CD4-positive, alpha-beta memory T cell (primary cell): ENCODE measurements at regions not wholly inside any gene's neighbourhood (a gene's known extent, or its start where the extent isn't known, plus 50 kb on each side); places are given as distances from the start of the nearest gene placed in this dataset.

Experiments
- CTCF ChIA-PET: fragments of 350-600 bp; sonication (Branson Sonifier 250); formaldehyde crosslinking; loops from one replicate; lab custom pipeline; 2021; ENCODE audit warnings: inconsistent platforms; ENCODE audit not compliant: partially characterized antibody; lab: Charles Lee
- POLR2A ChIA-PET: fragments of 350-600 bp; sonication (Branson Sonifier 250); formaldehyde crosslinking; loops from one replicate; lab custom pipeline; 2021; ENCODE audit not compliant: partially characterized antibody; lab: Charles Lee
- DNase-seq, 5 donors: peaks; one replicate each; pipeline versions ENCODE4 v3.0.0 to v3.0.0-alpha.2; 2020 to 2022; ENCODE audit warnings: mixed read lengths in 1 of 5
- H3K27ac ChIP-seq: one replicate; pipeline ENCODE4 v1.7.0; 2013; ENCODE audit warnings: low read depth, low read length
- H3K27me3 ChIP-seq: 2 replicates; pipeline ENCODE4 v1.7.0; 2013; ENCODE audit warnings: mild to moderate bottlenecking, low read length, moderate library complexity; ENCODE audit not compliant: insufficient read depth
- H3K36me3 ChIP-seq: 2 replicates; pipeline ENCODE4 v1.7.0; 2013; ENCODE audit warnings: mild to moderate bottlenecking, low read length, moderate library complexity; ENCODE audit not compliant: insufficient read depth
- H3K4me1 ChIP-seq: 2 replicates; pipeline ENCODE4 v1.7.0; 2013; ENCODE audit warnings: mild to moderate bottlenecking, low read length, moderate library complexity; ENCODE audit not compliant: insufficient read depth
- H3K4me3 ChIP-seq, 2 donors: one replicate each; pipeline ENCODE4 v1.7.0; 2013; ENCODE audit warnings: low read length in 2 of 2, mild to moderate bottlenecking in 1 of 2
- H3K9me3 ChIP-seq, 2 donors: one replicate each; pipeline ENCODE4 v1.7.0; 2013; ENCODE audit warnings: low read length in 2 of 2, control low read depth in 1 of 2; ENCODE audit not compliant: control insufficient read depth in 1 of 2
- H3K27ac Mint-ChIP-seq, 7 donors: one replicate each; pipeline ENCODE4 v1.8.0; 2020 to 2021; ENCODE audit warnings: mixed read lengths in 7 of 7, mild to moderate bottlenecking in 6 of 7, inconsistent platforms in 3 of 7, moderate library complexity in 3 of 7
- H3K27me3 Mint-ChIP-seq, 2 donors: one replicate each; pipeline ENCODE4 v1.8.0; 2020 to 2021; ENCODE audit warnings: mixed read lengths in 2 of 2
- H3K36me3 Mint-ChIP-seq, 2 donors: one replicate each; pipeline ENCODE4 v1.8.0; 2020 to 2021; ENCODE audit warnings: mixed read lengths in 2 of 2, inconsistent platforms in 1 of 2, mild to moderate bottlenecking in 1 of 2
- H3K4me1 Mint-ChIP-seq, 4 donors: one replicate each; pipeline ENCODE4 v1.8.0; 2020 to 2021; ENCODE audit warnings: mixed read lengths in 4 of 4, mild to moderate bottlenecking in 1 of 4
- H3K4me3 Mint-ChIP-seq, 8 donors: one replicate each; pipeline ENCODE4 v1.8.0; 2020 to 2021; ENCODE audit warnings: mixed read lengths in 8 of 8, mild to moderate bottlenecking in 7 of 8, moderate library complexity in 6 of 8, inconsistent platforms in 3 of 8
- H3K9me3 Mint-ChIP-seq, 8 donors: one replicate each; pipeline ENCODE4 v1.8.0; 2020 to 2021; ENCODE audit warnings: mixed read lengths in 8 of 8, mild to moderate bottlenecking in 5 of 8, inconsistent platforms in 3 of 8, moderate library complexity in 1 of 8
- intact Hi-C: fragments of 100-400 bp; cut with micrococcal nuclease; formaldehyde crosslinking; loops from one replicate; pipeline ENCODE4 v1.15.1; 2023

GRCh38 chr15:98071786-98072185, 111.3 kb downstream of the ARRDC4 start:
- Histone ChIP-seq H3K4me1 (no peaks in the 10 kb centered on the region), H3K36me3 (no peaks in the 10 kb centered on the region), H3K9me3 (no peaks in the 10 kb centered on the region), H3K4me3 (no peak overlapping the region), H3K27ac (no peak overlapping the region), H3K27me3 (no peaks in the 10 kb centered on the region)
- CTCF ChIA-PET, result no interaction called here
- intact Hi-C loops, result no loop called here
- Mint-ChIP-seq H3K9me3 (peaks cover 0 to 4% (median 1%) of the 10 kb centered on the region in 8 donors), H3K27ac (no peak overlapping the region), H3K4me1 (no peaks in the 10 kb centered on the region), H3K27me3 (no peaks in the 10 kb centered on the region), H3K36me3 (no peaks in the 10 kb centered on the region), H3K4me3 (no peak overlapping the region)
- POLR2A ChIA-PET, result no interaction called here
- DNase-seq, result no peak

GRCh38 chr15:98075441-98075840, 114.9 kb downstream of the ARRDC4 start:
- CTCF ChIA-PET, result no interaction called here
- POLR2A ChIA-PET, result no interaction called here
- Mint-ChIP-seq H3K4me3 (no peak overlapping the region), H3K4me1 (no peaks in the 10 kb centered on the region), H3K9me3 (peaks cover 0 to 4% (median 0%) of the 10 kb centered on the region in 8 donors), H3K36me3 (no peaks in the 10 kb centered on the region), H3K27me3 (no peaks in the 10 kb centered on the region), H3K27ac (no peak overlapping the region)
- no peak for DNase-seq
- Histone ChIP-seq H3K36me3 (no peaks in the 10 kb centered on the region), H3K4me3 (no peak overlapping the region), H3K9me3 (no peaks in the 10 kb centered on the region), H3K27ac (no peak overlapping the region), H3K4me1 (no peaks in the 10 kb centered on the region), H3K27me3 (no peaks in the 10 kb centered on the region)
- intact Hi-C loops, result no loop called here

GRCh38 chr15:98076021-98076816, 115.7 kb downstream of the ARRDC4 start:
- intact Hi-C loops, result no loop called here
- Histone ChIP-seq H3K27me3 (no peaks in the 10 kb centered on the region), H3K4me1 (no peaks in the 10 kb centered on the region), H3K27ac (no peak overlapping the region), H3K4me3 (no peak overlapping the region), H3K36me3 (no peaks in the 10 kb centered on the region), H3K9me3 (no peaks in the 10 kb centered on the region)
- Mint-ChIP-seq H3K27ac (no peak overlapping the region), H3K36me3 (no peaks in the 10 kb centered on the region), H3K27me3 (no peaks in the 10 kb centered on the region), H3K4me3 (no peak overlapping the region), H3K9me3 (peaks cover 0 to 4% (median 0%) of the 10 kb centered on the region in 8 donors), H3K4me1 (no peaks in the 10 kb centered on the region)
- ChIA-PET POLR2A (no interaction called here), CTCF (no interaction called here)
- DNase-seq, result no peak

GRCh38 chr15:98077186-98077585, 116.7 kb downstream of the ARRDC4 start:
- CTCF ChIA-PET, result interaction anchor here (1.5 kb wide), 1 partner anchor 10 kb away, joined by 3 read pairs; no protein-coding TSS in a partner anchor
- POLR2A ChIA-PET, result no interaction called here
- Mint-ChIP-seq H3K27ac (no peak overlapping the region), H3K4me1 (no peaks in the 10 kb centered on the region), H3K9me3 (peaks cover 0 to 4% (median 0%) of the 10 kb centered on the region in 8 donors), H3K27me3 (no peaks in the 10 kb centered on the region), H3K36me3 (no peaks in the 10 kb centered on the region), H3K4me3 (no peak overlapping the region)
- Histone ChIP-seq H3K36me3 (no peaks in the 10 kb centered on the region), H3K9me3 (no peaks in the 10 kb centered on the region), H3K4me3 (no peak overlapping the region), H3K4me1 (no peaks in the 10 kb centered on the region), H3K27ac (no peak overlapping the region), H3K27me3 (no peaks in the 10 kb centered on the region)
- intact Hi-C loops, result no loop called here
- DNase-seq, result no peak

GRCh38 chr15:98080791-98081190, 120.3 kb downstream of the ARRDC4 start:
- H3K4me3 Mint-ChIP-seq, result no peak overlapping the region
- CTCF ChIA-PET, result interaction anchor here (1.4 kb wide), 1 partner anchor 170 kb away, joined by 5 read pairs; no protein-coding TSS in a partner anchor
- peaks cover 0 to 3% (median 0%) of the 10 kb centered on the region in 8 donors for H3K9me3 Mint-ChIP-seq
- no peak overlapping the region for H3K27ac ChIP-seq
- H3K4me1 ChIP-seq, result no peaks in the 10 kb centered on the region
- H3K4me1 Mint-ChIP-seq, result no peaks in the 10 kb centered on the region
- no peaks in the 10 kb centered on the region for H3K27me3 Mint-ChIP-seq
- H3K9me3 ChIP-seq, result no peaks in the 10 kb centered on the region
- no peaks in the 10 kb centered on the region for H3K36me3 Mint-ChIP-seq
- no peaks in the 10 kb centered on the region for H3K27me3 ChIP-seq
- DNase-seq, result no peak
- POLR2A ChIA-PET, result no interaction called here
- H3K27ac Mint-ChIP-seq, result no peak overlapping the region
- no peak overlapping the region for H3K4me3 ChIP-seq
- intact Hi-C loops, result no loop called here
- H3K36me3 ChIP-seq, result no peaks in the 10 kb centered on the region

GRCh38 chr15:98083203-98083910, 122.9 kb downstream of the ARRDC4 start:
- no peak for DNase-seq
- ChIA-PET CTCF (interaction anchor here (1.2 to 1.6 kb wide), 2 partner anchors 95 to 184 kb away, joined by 4 to 7 read pairs; no protein-coding TSS in a partner anchor), POLR2A (no interaction called here)
- H3K9me3 ChIP-seq, result no peaks in the 10 kb centered on the region
- H3K27me3 Mint-ChIP-seq, result no peaks in the 10 kb centered on the region
- H3K4me1 ChIP-seq, result no peaks in the 10 kb centered on the region
- peaks cover 0 to 8% (median 5%) of the 10 kb centered on the region in 8 donors for H3K9me3 Mint-ChIP-seq
- H3K4me3 ChIP-seq, result no peak overlapping the region
- intact Hi-C loops, result no loop called here
- no peaks in the 10 kb centered on the region for H3K27me3 ChIP-seq
- no peak overlapping the region for H3K27ac ChIP-seq
- no peaks in the 10 kb centered on the region for H3K36me3 ChIP-seq
- no peak overlapping the region for H3K4me3 Mint-ChIP-seq
- H3K36me3 Mint-ChIP-seq, result no peaks in the 10 kb centered on the region
- H3K27ac Mint-ChIP-seq, result no peak overlapping the region
- no peaks in the 10 kb centered on the region for H3K4me1 Mint-ChIP-seq

- Mint-ChIP-seq H3K9me3 (peaks cover 0 to 10% (median 5%) of the 10 kb centered on the region in 8 donors), H3K27me3 (no peaks in the 10 kb centered on the region), H3K27ac (peak overlapping the region in 1 of 7 donors; percentile 1), H3K4me1 (no peaks in the 10 kb centered on the region), H3K4me3 (no peak overlapping the region), H3K36me3 (no peaks in the 10 kb centered on the region)
- peak in 4 of 5 donors; percentile 15 to 33 (median 21) for DNase-seq
- intact Hi-C loops, result no loop called here
- Histone ChIP-seq H3K9me3 (no peaks in the 10 kb centered on the region), H3K27me3 (no peaks in the 10 kb centered on the region), H3K4me3 (no peak overlapping the region), H3K4me1 (no peaks in the 10 kb centered on the region), H3K36me3 (no peaks in the 10 kb centered on the region), H3K27ac (no peak overlapping the region)
- POLR2A ChIA-PET, result no interaction called here
- CTCF ChIA-PET, result interaction anchor here (1.0 to 2.4 kb wide), 3 partner anchors 174 to 189 kb away, joined by 3 to 18 read pairs (median 4); no protein-coding TSS in a partner anchor
These were observed 124.6 kb downstream of the ARRDC4 start for GRCh38 chr15:98085003-98085639.
